HG03571 (cell line): ENCODE measurements at regions not wholly inside any gene's neighbourhood (a gene's known extent, or its start where the extent isn't known, plus 50 kb on each side); places are given as distances from the start of the nearest gene placed in this dataset.

ENCODE experiments used
- ATAC-seq: cut with Tn5 transposase; IDR thresholded peaks from one replicate; pipeline ENCODE4 v1.9.1; 2021; ENCODE audit not compliant: unreplicated experiment

GRCh38 chr5:35478856-35479682 is 138.6 kb upstream of the SPEF2 start:
- ATAC-seq, result no peak

GRCh38 chr5:35477911-35478310 is 139.8 kb upstream of the SPEF2 start:
- ATAC-seq, result no peak

- no peak for ATAC-seq
Observed at GRCh38 chr5:35477321-35477720, 140.3 kb upstream of the SPEF2 start.

- no peak for ATAC-seq
Observed at GRCh38 chr5:35476797-35477196, 140.9 kb upstream of the SPEF2 start.

- no peak for ATAC-seq
Observed at GRCh38 chr5:35476036-35476435, 141.6 kb upstream of the SPEF2 start.

GRCh38 chr5:35473589-35473988 is 144.1 kb upstream of the SPEF2 start:
- no peak for ATAC-seq

- ATAC-seq, result no peak
Observed at GRCh38 chr5:35470866-35471265, 146.8 kb upstream of the SPEF2 start.

GRCh38 chr5:35468811-35469210 is 148.9 kb upstream of the SPEF2 start:
- no peak for ATAC-seq

- no peak for ATAC-seq
Observed at GRCh38 chr5:35466746-35467145, 150.9 kb upstream of the SPEF2 start.

- no peak for ATAC-seq
Observed at GRCh38 chr5:35464757-35465156, 152.9 kb upstream of the SPEF2 start.

GRCh38 chr5:35461530-35461929 is 156.1 kb upstream of the SPEF2 start:
- no peak for ATAC-seq

- no peak for ATAC-seq
Observed at GRCh38 chr5:35458824-35459207, 158.8 kb upstream of the SPEF2 start.

- no peak for ATAC-seq
Observed at GRCh38 chr5:35457912-35458823, 159.5 kb upstream of the SPEF2 start.

GRCh38 chr5:35456506-35456905 is 161.2 kb upstream of the SPEF2 start:
- ATAC-seq, result no peak

- no peak for ATAC-seq
Observed at GRCh38 chr5:35454011-35454525, 163.6 kb upstream of the SPEF2 start.

GRCh38 chr5:35443803-35444595 is 173.7 kb upstream of the SPEF2 start:
- no peak for ATAC-seq

GRCh38 chr5:35442885-35443639 is 174.6 kb upstream of the SPEF2 start:
- no peak for ATAC-seq

- no peak for ATAC-seq
Observed at GRCh38 chr5:35440409-35440808, 177.3 kb upstream of the SPEF2 start.

GRCh38 chr5:35438786-35439185 is 178.9 kb upstream of the SPEF2 start:
- no peak for ATAC-seq

GRCh38 chr5:35438288-35438687 is 179.4 kb upstream of the SPEF2 start:
- no peak for ATAC-seq
